GM12892 (cell line): ENCODE measurements at regions not wholly inside any gene's neighbourhood (a gene's known extent, or its start where the extent isn't known, plus 50 kb on each side); places are given as distances from the start of the nearest gene placed in this dataset.

Experiments
- DNase-seq: peaks from one replicate; pipeline ENCODE4 v3.0.0; 2011; ENCODE audit not compliant: insufficient read length
- FAIRE-seq: peaks from 2 replicates; lab custom pipeline; 2011; peaks lifted over from hg19 to GRCh38; lab: Jason Lieb, UNC
- POLR2A ChIP-seq: IDR thresholded peaks from 2 replicates; pipeline ENCODE4 v1.6.1; 2011; ENCODE audit warnings: low read depth, low read length, control low read depth
- POLR2AphosphoS5 ChIP-seq: IDR thresholded peaks from 2 replicates; pipeline ENCODE4 v1.6.1; 2011; ENCODE audit warnings: low read depth, low read length, control low read depth
- TAF1 ChIP-seq: IDR thresholded peaks from 2 replicates; pipeline ENCODE4 v1.6.1; 2011; ENCODE audit warnings: low read depth, mild to moderate bottlenecking, control low read depth, low read length, borderline replicate concordance

DNA sequence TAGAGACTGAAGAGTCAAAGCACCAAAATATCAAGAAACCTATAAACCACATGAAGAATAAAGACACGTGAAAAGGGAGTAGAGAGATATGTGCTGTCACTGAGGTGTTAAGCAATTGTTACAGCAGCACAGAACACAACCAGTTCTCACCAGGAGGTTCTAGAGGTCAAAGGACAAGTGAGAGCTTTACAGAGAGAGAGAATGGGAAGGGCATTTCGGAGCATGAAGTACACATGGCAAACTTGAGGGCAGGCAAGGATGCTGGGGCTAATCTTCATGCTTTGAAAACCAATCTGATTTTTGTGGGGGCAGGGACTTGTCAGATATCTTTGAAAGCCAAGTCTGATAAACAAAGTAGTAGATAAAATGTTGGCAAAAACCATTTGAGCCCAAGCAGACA is 142.3 kb upstream of the NRSN1 start:
- DNase-seq = no peak
- no peak for TF ChIP-seq POLR2A
- FAIRE-seq = no peak

DNA sequence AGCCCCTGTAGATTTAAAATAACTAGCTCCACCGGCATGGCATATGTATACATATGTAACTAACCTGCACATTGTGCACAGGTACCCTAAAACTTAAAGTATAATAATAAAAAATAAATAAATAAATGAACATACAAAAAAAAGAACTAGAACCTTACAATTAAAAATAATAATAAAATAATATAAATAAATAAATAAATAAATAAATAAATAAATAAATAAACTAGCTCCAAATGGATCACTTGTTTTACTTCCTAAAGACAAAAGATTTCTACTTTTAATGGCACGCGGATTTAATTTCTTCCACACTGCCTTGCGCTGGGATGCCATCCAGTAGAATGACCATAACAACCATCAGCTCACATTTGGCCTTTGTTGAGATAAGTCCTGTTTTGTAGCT is 141.0 kb upstream of the NRSN1 start:
- DNase-seq (no peak), FAIRE-seq (no peak)
- no peak for TF ChIP-seq POLR2AphosphoS5
- no peak for TF ChIP-seq POLR2A
- TF ChIP-seq TAF1 = no peak

DNA sequence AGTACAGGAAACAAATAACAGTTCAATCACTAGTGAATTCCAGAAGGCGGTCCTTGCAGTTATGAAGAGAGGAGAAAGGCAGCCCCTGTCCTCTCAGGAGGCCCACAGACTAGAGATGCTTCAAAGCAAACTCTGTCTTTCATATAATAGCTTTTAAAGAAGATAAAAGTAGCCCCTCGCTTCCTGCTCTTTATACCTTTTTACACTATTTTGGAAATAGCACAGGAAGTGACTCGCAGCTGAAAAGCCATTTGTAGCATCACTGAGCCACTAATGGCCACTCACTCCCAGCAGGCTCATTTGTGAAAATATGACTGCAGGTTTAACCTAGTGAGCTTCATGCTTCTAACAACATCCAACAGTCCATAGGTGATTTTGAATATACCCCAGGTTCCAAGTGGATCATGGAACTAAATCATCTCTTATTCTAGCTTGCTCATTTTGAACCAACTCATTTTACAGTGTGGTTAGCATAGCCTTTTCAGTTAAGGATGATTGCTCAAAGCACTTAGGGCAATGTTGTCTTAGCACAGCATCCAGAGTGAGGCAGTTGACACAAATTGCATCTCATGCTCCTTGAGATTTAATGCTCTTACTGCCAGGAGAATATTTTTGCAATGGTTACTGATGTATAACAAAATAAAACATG is 136.0 kb upstream of the NRSN1 start:
- TF ChIP-seq TAF1 (no peak), POLR2AphosphoS5 (no peak), POLR2A (no peak)
- no peak for FAIRE-seq
- DNase-seq = no peak

DNA sequence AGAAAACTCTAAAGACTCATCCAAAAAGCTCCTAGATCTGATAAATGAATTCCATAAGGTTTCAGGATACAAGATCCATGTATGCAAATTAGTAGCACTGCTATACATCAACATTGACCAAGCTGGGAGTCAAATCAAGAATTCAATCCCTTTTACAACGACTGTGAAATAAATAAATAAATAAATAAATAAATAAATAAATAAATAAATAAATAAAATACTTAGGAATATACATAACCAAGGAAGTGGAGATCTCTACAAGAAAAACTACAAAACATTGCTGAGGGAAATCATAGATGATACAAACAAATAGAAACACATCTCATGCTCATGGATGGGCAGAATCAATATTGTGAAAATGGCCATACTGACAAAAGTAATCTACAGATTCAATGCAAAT is 132.0 kb upstream of the NRSN1 start:
- FAIRE-seq (no peak), DNase-seq (no peak)
- TF ChIP-seq POLR2A (no peak), TAF1 (no peak), POLR2AphosphoS5 (no peak)

DNA sequence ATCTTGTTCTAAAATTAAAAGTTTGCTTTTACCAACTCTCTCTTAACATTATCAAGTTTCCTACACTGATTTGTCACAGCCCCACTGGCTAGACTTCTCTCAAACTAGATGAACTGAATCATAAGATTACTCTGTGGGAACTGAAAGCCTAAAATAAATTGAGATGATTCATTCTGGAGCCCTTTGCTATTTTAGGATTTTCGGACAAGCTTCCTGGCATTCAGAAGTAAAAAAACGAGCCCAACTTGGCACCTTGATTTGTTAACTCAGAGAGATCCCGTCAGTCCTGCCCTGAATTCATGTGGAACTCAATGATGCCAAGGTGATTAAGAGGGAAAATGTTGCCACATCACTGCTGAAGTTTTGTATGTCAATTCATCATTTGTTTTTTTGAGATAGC is 122.0 kb upstream of the NRSN1 start:
- no peak for DNase-seq
- no peak for FAIRE-seq
- TF ChIP-seq POLR2A (no peak), POLR2AphosphoS5 (no peak), TAF1 (no peak)

DNA sequence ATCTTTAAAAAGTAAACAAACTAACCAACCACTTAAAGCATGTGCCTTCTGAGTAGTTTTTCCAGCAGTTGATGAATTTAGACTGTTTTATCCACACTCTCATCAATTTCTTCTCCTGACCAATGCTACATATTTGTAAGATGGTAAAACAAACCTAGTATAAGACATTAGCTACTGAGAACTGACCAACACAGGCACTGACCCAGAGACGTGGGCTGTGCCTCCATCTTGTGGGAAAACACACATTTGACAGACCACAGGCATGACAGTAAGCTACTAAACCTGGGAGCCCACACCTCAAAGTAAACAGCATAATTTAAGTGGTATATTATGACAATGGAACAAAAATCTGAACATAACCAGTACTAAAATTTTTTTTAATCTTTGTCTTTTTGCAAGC is 121.4 kb upstream of the NRSN1 start:
- TF ChIP-seq TAF1 = no peak
- TF ChIP-seq POLR2AphosphoS5 = no peak
- TF ChIP-seq POLR2A = no peak
- DNase-seq = no peak
- no peak for FAIRE-seq

DNA sequence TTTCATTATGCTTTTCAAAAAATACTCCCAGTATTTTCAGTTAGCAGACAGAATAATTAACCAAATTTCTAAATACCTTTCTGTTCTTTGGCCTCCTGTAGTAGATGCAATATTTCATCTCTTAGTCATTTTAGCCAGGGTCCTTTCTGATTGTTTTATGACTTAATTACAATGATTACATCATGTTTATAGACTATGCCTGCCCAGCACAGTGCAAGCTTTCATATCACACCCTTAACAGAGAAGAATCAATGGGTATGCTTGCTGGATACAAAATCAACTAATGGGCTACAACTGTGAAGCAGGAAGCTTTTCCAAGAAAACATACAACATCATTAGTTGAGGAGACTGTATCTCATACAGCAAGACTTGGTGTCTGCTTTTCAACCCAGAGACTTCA is 119.8 kb upstream of the NRSN1 start:
- TF ChIP-seq POLR2A (no peak), POLR2AphosphoS5 (no peak), TAF1 (no peak)
- DNase-seq (no peak), FAIRE-seq (no peak)

DNA sequence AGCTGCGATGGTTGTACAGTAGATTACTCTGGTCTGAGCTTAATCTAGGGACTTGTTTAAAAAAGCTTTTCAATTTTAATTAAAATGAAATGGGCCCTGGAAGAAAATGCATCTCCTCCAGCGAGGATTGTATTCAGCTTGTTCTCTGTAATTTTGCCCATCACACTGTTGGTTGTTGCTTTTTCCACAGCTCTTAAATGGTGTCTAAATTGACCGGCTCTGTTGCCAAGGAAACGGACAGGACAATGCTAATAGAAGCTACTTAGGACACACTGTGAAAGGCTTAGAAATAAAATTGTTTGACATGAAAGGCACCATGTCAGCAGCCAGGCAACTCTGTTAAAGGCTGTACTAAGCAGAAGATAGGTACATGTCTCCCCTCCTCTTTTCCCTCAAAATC is 116.7 kb upstream of the NRSN1 start:
- no peak for DNase-seq
- TF ChIP-seq POLR2AphosphoS5 = no peak
- no peak for TF ChIP-seq POLR2A
- TF ChIP-seq TAF1 = no peak
- FAIRE-seq = no peak

DNA sequence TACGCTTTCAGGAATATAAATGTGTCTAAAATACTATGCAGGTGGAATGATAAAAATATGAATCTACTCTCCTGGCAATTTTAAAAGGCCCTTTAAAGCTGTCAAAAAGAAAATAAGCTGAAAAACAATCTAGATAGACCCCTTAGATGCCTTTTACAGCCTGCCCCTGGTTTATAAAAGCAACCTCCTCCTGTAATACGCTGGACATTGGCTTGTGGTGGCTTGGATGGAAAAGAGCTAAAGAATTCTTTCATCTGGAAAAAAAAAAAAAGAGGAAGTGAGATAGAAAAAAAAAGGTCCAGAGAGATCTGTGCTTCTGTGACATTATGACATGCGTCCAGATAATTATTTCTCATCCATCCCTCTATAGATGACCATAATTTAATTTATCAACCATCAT is 115.9 kb upstream of the NRSN1 start:
- FAIRE-seq = no peak
- DNase-seq = no peak

DNA sequence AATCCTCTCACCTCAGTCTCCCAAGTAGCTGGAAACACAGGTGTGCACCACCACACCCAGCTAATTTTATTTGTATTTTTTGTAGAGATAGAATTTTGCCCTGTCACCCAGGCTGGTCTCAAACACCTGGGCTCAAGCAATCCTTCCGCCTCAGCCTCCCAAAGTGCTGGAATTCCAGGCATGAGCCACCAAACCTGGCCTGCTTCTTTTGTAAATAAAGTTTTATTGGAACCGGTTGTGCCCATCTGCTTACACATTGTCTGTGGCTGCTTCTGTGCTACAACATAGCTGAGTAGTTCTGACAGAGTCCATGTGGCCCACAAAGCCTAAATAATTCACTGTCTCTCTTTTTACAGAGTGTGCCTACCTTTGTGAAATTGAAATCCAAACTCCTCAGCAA is 109.7 kb upstream of the NRSN1 start:
- no peak for FAIRE-seq
- TF ChIP-seq TAF1 (no peak), POLR2AphosphoS5 (no peak), POLR2A (no peak)
- DNase-seq = no peak

More for the DNA sequence above, 115.9 kb upstream of the NRSN1 start:
- TF ChIP-seq POLR2A (no peak), TAF1 (no peak), POLR2AphosphoS5 (no peak)

DNA sequence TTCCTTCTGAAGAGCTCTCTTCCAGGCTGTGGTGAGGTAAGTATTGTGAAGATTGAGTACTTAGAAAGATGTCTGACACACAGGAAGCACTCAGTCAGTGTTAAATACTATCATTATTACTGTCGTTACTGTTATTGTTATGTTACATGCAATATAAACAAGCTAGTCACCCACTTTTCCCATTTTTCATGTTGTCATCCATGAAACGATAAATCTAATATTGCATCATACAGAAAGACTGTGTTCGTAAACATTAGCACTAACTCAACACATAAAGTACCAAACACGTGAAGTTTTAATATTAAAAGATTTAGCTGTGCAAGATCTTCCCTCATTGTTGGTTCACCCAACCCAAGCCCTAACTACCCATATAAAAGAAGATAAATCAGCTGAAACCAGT is 109.2 kb upstream of the NRSN1 start:
- DNase-seq (no peak), FAIRE-seq (no peak)
- TF ChIP-seq TAF1 (no peak), POLR2A (no peak), POLR2AphosphoS5 (no peak)

DNA sequence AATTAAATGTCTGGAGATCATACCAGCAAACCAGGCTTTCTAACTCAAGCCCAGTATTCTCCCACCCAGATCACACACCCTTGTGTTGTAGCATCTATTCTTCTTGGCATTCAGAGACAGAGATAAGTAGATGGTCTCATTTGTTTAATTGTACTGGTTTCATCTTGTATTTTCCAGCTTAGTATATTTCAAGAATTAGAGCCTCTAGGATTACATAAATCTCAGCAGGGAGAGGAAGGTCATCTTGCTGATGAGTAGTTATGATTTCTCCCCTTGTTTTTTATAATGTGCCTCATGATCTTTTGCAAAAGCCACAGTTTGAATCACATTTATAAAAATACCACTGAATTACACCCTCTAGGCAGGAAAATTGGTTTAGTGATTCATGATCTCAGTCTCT is 106.6 kb upstream of the NRSN1 start:
- DNase-seq = no peak
- TF ChIP-seq POLR2AphosphoS5 (no peak), TAF1 (no peak), POLR2A (no peak)
- no peak for FAIRE-seq
